ENCODE measurements at regions not wholly inside any gene's neighbourhood (a gene's known extent, or its start where the extent isn't known, plus 50 kb on each side); places are given as distances from the start of the nearest gene placed in this dataset.

DNA sequence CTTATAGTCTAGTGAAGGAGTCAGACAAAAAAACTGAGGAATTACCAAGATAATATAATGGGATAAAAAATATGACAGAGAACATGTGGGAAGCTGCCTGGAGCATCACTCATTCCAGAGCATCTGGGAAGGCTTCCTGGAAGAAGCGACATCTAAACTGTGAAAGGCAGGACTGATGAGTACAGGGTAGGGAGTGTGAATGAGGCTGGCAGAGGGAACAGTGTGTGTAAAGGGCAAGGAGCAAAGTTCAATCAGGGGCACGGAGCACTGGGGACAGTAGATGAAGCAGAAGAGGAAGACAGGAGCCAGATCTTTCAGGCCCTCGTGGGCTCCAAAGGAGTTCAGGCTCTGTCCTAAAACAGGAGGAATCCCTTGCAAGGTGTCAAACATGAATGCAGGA is 55.8 kb upstream of the PRDM11 start:
- DNase-seq (ENCODE audit: low read depth): no peak
- H3K27me3 ChIP-seq (ENCODE audit: control insufficient read depth, insufficient read depth, low read length): peaks cover 15% of the 10 kb centered on the region
- no peaks in the 10 kb centered on the region for H3K36me3 ChIP-seq (ENCODE audit: control insufficient read depth, insufficient read depth, low read length)
- TF ChIP-seq, protein P1, sequence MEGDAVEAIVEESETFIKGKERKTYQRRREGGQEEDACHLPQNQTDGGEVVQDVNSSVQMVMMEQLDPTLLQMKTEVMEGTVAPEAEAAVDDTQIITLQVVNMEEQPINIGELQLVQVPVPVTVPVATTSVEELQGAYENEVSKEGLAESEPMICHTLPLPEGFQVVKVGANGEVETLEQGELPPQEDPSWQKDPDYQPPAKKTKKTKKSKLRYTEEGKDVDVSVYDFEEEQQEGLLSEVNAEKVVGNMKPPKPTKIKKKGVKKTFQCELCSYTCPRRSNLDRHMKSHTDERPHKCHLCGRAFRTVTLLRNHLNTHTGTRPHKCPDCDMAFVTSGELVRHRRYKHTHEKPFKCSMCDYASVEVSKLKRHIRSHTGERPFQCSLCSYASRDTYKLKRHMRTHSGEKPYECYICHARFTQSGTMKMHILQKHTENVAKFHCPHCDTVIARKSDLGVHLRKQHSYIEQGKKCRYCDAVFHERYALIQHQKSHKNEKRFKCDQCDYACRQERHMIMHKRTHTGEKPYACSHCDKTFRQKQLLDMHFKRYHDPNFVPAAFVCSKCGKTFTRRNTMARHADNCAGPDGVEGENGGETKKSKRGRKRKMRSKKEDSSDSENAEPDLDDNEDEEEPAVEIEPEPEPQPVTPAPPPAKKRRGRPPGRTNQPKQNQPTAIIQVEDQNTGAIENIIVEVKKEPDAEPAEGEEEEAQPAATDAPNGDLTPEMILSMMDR (IDR thresholded peaks at IDR 0.05; ENCODE audit: insufficient read depth, low read length, poor library complexity, severe bottlenecking): no peak
- no peak overlapping the region for H3K4me3 ChIP-seq (ENCODE audit: low read depth, low read length)

DNA sequence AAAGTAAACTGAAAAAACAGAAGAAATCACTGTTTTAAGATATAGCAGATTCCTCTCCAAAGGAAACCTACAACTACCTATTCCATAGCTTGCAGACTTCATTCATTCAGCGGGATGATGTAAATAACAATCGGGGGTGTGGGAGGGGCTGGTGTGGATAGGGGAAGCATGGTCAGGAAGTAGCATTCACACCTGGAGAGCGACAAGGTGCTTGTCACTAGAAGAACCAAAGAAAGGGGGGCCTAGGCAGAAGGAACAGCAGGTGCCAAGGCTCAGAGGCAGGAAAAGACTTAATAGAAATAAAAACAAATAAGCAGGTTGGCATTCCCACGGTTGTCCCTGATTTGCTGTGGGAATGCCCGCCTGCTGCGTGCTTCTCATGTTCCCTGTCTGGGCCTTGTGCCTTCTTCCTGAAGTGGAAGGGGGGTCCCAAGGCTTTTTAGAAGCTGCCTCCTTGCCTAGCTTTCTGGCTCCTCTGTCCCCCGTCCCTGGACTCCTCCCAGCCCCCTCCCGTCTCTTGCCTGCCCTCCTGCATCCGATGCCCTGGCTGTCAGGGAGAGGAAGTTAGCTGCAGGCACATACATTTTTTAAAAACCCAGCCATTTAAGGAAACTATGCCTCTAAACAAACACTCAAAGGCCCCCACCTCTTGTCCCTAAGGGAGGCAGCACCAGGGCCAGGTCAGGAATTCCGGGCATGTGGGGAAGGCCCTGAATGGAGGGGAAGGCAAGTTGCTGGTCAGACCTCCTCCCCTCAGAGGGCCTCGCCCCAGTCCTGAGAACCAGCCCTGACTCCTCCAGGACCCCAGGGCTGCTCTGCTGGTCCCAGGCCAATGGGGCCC is 54.7 kb upstream of the PRDM11 start:
- Histone ChIP-seq H3K4me3 (ENCODE audit: low read depth, low read length) (no peak overlapping the region), H3K36me3 (ENCODE audit: control insufficient read depth, insufficient read depth, low read length) (no peaks in the 10 kb centered on the region)
- DNase-seq (ENCODE audit: low read depth): no peak

DNA sequence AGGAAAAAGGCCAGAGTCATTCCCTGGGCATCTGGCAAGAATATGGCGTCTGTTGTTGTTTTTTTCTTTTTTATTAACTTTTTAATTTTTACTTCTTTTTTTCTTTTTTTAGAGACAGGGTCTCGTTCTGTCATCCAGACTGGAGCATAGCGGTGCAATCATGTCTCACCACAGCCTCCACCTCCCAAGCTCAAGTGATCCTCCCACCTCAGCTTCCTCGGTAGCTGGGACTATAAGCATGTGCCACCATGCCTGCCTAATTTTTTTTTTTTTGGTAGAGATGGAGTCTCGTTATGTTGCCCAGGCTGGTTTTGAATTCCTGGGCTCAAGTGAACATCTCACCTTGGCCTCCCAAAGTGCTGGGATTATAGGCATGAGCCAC is 54.0 kb upstream of the PRDM11 start:
- Histone ChIP-seq H3K27me3 (ENCODE audit: control insufficient read depth, insufficient read depth, low read length) (peaks cover 24% of the 10 kb centered on the region), H3K36me3 (ENCODE audit: control insufficient read depth, insufficient read depth, low read length) (no peaks in the 10 kb centered on the region), H3K4me3 (ENCODE audit: low read depth, low read length) (no peak overlapping the region)
- TF ChIP-seq, protein P1 (IDR thresholded peaks at IDR 0.05; ENCODE audit: insufficient read depth, low read length, poor library complexity, severe bottlenecking): no peak
- no peak for DNase-seq (ENCODE audit: low read depth)

More for the DNA sequence above, 54.7 kb upstream of the PRDM11 start:
- TF ChIP-seq, protein P1 (IDR thresholded peaks at IDR 0.05; ENCODE audit: insufficient read depth, low read length, poor library complexity, severe bottlenecking): no peak
- H3K27me3 ChIP-seq (ENCODE audit: control insufficient read depth, insufficient read depth, low read length): peaks cover 19% of the 10 kb centered on the region

DNA sequence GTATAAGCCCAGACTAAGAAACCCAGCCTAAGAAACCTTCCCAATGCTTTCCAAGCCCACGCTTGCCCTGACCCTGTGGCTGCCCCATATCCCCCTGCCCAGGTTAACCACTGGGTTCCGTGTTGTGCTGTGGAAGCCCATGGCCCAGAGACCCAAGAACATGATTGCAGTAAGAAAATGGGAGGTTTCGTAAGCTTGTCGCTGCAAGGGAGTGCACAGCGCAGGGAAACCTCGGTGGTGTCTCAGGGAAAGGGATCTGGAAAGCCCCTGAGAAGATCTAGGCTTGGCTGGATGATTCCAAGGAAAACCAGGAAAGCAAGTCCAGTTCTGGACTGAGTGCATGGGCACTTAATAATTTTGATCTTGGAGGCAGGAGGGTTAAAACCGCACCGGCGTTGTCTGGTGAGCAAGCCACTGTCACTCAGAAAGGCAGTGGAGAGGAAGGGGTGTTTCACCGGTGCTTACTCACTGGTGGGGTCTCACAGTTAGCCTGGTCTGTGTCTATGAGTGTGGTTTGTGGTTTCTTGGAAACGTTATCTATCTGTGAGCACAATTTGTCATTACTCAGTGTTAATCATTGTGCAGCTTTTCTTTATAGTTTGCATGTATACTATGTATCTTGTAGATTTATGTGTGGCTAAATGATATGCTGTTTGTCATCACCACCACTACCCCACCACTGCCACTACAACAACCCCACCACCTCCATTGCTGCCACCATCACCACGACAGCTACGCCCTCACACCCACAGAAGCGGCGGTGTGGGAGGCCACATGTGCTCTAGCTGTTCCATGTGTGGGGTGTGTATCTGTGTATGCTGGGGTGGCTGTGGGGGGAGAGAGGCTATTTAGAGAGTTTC is 53.3 kb upstream of the PRDM11 start:
- peak; percentile 70 for DNase-seq (ENCODE audit: low read depth)
- TF ChIP-seq, protein P1 (IDR thresholded peaks at IDR 0.05; ENCODE audit: insufficient read depth, low read length, poor library complexity, severe bottlenecking): no peak

DNA sequence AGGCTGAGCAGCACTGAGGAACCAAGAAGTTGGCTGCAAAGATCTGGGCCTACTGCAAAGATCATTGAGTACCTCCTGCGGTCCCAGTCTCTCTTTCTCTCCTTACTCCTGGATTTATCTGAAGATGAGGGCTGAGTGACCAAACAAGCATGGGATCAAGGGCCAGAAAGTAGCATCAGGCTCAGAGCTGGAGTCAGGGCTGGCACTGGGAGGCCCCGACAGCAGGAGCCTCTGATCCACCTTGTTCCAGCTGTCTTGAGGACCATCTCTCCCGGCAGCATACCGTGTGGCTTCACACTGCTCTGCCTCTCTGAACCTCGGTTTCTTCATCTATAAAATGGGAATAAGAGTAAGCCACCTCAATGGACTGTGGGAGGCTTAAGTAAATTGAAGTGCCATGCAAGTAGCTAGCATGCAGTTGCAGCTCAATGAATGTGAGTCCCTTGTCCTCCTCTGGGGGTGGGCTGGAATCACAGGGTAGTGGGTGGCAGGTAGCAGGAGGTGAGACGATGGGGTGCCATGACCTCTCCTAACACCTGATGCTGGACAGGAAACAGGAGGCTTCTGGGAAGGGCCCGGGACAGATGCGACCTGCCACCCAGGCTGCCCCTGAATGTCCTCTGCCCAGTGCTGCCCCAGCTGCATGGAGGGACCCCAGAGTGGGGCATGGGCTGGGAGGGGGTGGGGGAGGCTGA is 52.5 kb upstream of the PRDM11 start:
- Histone ChIP-seq H3K27me3 (ENCODE audit: control insufficient read depth, insufficient read depth, low read length) (peaks cover 31% of the 10 kb centered on the region), H3K36me3 (ENCODE audit: control insufficient read depth, insufficient read depth, low read length) (no peaks in the 10 kb centered on the region), H3K4me3 (ENCODE audit: low read depth, low read length) (no peak overlapping the region)
- TF ChIP-seq, protein P1 (IDR thresholded peaks at IDR 0.05; ENCODE audit: insufficient read depth, low read length, poor library complexity, severe bottlenecking): no peak
- no peak for DNase-seq (ENCODE audit: low read depth)

More for the DNA sequence above, 53.3 kb upstream of the PRDM11 start:
- H3K4me3 ChIP-seq (ENCODE audit: low read depth, low read length): no peak overlapping the region
- peaks cover 29% of the 10 kb centered on the region for H3K27me3 ChIP-seq (ENCODE audit: control insufficient read depth, insufficient read depth, low read length)
- H3K36me3 ChIP-seq (ENCODE audit: control insufficient read depth, insufficient read depth, low read length): no peaks in the 10 kb centered on the region

Measured in kidney epithelial cell (primary cell).